K562 (cell line): ENCODE measurements at regions not wholly inside any gene's neighbourhood (a gene's known extent, or its start where the extent isn't known, plus 50 kb on each side); places are given as distances from the start of the nearest gene placed in this dataset.

Experiments used
- BRF1 ChIP-seq: IDR thresholded peaks from 3 replicates; pipeline ENCODE4 v1.6.1; 2011; ENCODE audit warnings: borderline replicate concordance, mild to moderate bottlenecking; ENCODE audit not compliant: insufficient read length; ENCODE audit errors: extremely low read depth
- CTCF ChIP-seq, 3 experiments: IDR thresholded peaks in 2 of 3; conservative IDR thresholded peaks in 1 of 3; 2 replicates each; pipeline ENCODE4 v1.5.1; 2011 to 2012; ENCODE audit warnings: low read length in 3 of 3, mild to moderate bottlenecking in 3 of 3, control low read depth in 2 of 3, improper control_type of control experiment in 1 of 3, inconsistent platforms in 1 of 3, low read depth in 1 of 3, mixed read lengths in 1 of 3, moderate library complexity in 1 of 3; ENCODE audit not compliant: insufficient read depth in 2 of 3
- EP300 ChIP-seq: IDR thresholded peaks from 2 replicates; pipeline ENCODE4 v1.6.1; 2012; ENCODE audit warnings: low read length, improper control_type of control experiment
- HBP1 ChIP-seq: fragments of 450-650 bp; formaldehyde crosslinking; IDR thresholded peaks from 2 replicates; pipeline ENCODE4 v1.4.0; 2022; ENCODE audit warnings: missing genetic modification characterization
- HIVEP1 ChIP-seq: fragments of 250-450 bp; sonication (Bioruptor Pico); IDR thresholded peaks from 2 replicates; pipeline ENCODE4 v1.4.0; 2020; ENCODE audit warnings: mild to moderate bottlenecking
- PTBP1 ChIP-seq: fragments of 200-400 bp; formaldehyde crosslinking; IDR thresholded peaks from 2 replicates; pipeline ENCODE4 v1.6.1; 2017; ENCODE audit warnings: low read depth, low read length
- PTTG1 ChIP-seq: fragments of 450-650 bp; IDR thresholded peaks from 2 replicates; pipeline ENCODE4 v1.6.1; 2016; ENCODE audit warnings: low read depth, mild to moderate bottlenecking, missing genetic modification characterization, missing compliant biosample characterization
- SP1 ChIP-seq: sonication (generic); formaldehyde crosslinking; IDR thresholded peaks from 2 replicates; pipeline ENCODE4 v1.8.1; 2022; ENCODE audit warnings: mild to moderate bottlenecking, missing genetic modification reagents
- STAT6 ChIP-seq: sonication (generic); formaldehyde crosslinking; IDR thresholded peaks from 2 replicates; pipeline ENCODE4 v1.8.1; 2023; ENCODE audit warnings: mild to moderate bottlenecking, missing genetic modification reagents
- TBP ChIP-seq: optimal IDR thresholded peaks from 2 replicates; pipeline ENCODE3; 2011; ENCODE audit warnings: low read depth, low read length, improper control_type of control experiment
- ZNF121 ChIP-seq: sonication (generic); formaldehyde crosslinking; conservative IDR thresholded peaks from 2 replicates; pipeline ENCODE4 v1.8.0; 2022; ENCODE audit warnings: missing genetic modification reagents

GRCh38 chr5:161009194-161009593, 157.2 kb upstream of the ATP10B start:
- TF ChIP-seq SP1 (CRISPR knock-in tag): no peak
- no peak for TF ChIP-seq BRF1
- TF ChIP-seq PTTG1 (tag): no peak
- no peak for TF ChIP-seq TBP
- no peak for TF ChIP-seq ZNF121 (CRISPR knock-in tag)
- TF ChIP-seq PTBP1: no peak
- TF ChIP-seq HBP1 (CRISPR knock-in tag): no peak
- TF ChIP-seq STAT6 (CRISPR knock-in tag): no peak
- TF ChIP-seq HIVEP1: no peak
- TF ChIP-seq EP300: no peak
- no peak for TF ChIP-seq CTCF (IDR thresholded peaks at IDR 0.05 in 2 of 3, conservative IDR thresholded peaks at IDR 0.05 in 1 of 3; ENCODE audit: insufficient read depth in 2 of 3, low read depth in 1 of 3, low read length in 3 of 3)
